Mesenteric fat pad (tissue), 1 donor: ENCODE measurements at regions not wholly inside any gene's neighbourhood (a gene's known extent, or its start where the extent isn't known, plus 50 kb on each side); places are given as distances from the start of the nearest gene placed in this dataset.

Experiments used
- DNase-seq: peaks from one replicate; pipeline ENCODE4 v3.0.0-alpha.2; 2020; ENCODE audit warnings: low spot score
- donor health status: DM: yes; HTN: yes; CAD: no.

GRCh38 chr2:240355001-240355891 lies 80.2 kb upstream of the GPC1 start:
- DNase-seq: no peak

GRCh38 chr2:240355962-240356361 lies 79.5 kb upstream of the GPC1 start:
- no peak for DNase-seq

- DNase-seq: no peak
Measured at GRCh38 chr2:240356700-240357640, 78.5 kb upstream of the GPC1 start.

GRCh38 chr2:240357641-240358012 lies 77.8 kb upstream of the GPC1 start:
- no peak for DNase-seq

GRCh38 chr2:240358080-240358479 lies 77.4 kb upstream of the GPC1 start:
- DNase-seq: no peak

- DNase-seq: no peak
Measured at GRCh38 chr2:240358821-240359397, 76.6 kb upstream of the GPC1 start.

- no peak for DNase-seq
Measured at GRCh38 chr2:240359695-240360094, 75.8 kb upstream of the GPC1 start.

GRCh38 chr2:240360645-240361475 lies 74.6 kb upstream of the GPC1 start:
- no peak for DNase-seq

- DNase-seq: no peak
Measured at GRCh38 chr2:240362216-240362755, 73.2 kb upstream of the GPC1 start.

- no peak for DNase-seq
Measured at GRCh38 chr2:240362826-240363745, 72.4 kb upstream of the GPC1 start.

- no peak for DNase-seq
Measured at GRCh38 chr2:240363746-240364581, 71.5 kb upstream of the GPC1 start.

- no peak for DNase-seq
Measured at GRCh38 chr2:240364582-240364960, 70.9 kb upstream of the GPC1 start.

- no peak for DNase-seq
Measured at GRCh38 chr2:240364961-240365775, 70.3 kb upstream of the GPC1 start.

GRCh38 chr2:240365971-240366471 lies 69.4 kb upstream of the GPC1 start:
- no peak for DNase-seq

GRCh38 chr2:240366901-240367300 lies 68.6 kb upstream of the GPC1 start:
- DNase-seq: no peak

GRCh38 chr2:240367721-240368120 lies 67.7 kb upstream of the GPC1 start:
- no peak for DNase-seq

- no peak for DNase-seq
Measured at GRCh38 chr2:240368781-240369331, 66.6 kb upstream of the GPC1 start.
